ENCODE measurements at regions not wholly inside any gene's neighbourhood (a gene's known extent, or its start where the extent isn't known, plus 50 kb on each side); places are given as distances from the start of the nearest gene placed in this dataset.

DNA sequence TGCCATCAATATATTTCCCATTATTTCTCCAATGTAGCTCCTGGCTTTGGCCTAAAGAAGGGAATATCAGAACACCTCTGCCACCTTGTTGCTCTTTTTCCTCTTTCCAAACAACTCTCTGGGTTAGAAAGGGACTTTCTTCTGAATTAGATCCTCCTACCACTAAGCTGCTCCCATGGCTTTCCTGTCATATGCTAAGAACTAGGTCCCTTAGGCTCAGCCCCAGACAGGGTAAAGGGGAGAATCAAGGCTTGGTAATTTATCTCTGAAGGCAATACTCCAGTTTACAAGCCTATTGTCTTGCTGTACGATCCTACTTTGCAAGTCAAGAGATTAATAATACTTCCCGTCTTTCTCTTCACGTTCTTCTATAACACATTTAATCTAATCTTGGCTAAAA lies 373.2 kb upstream of the DAB1 start:
- Histone ChIP-seq H3K27ac (no peak overlapping the region), H3K4me1 (no peaks in the 10 kb centered on the region), H3K9me3 (replicated peaks) (no peaks in the 10 kb centered on the region), H3K4me3 (no peak overlapping the region), H3K27me3 (no peaks in the 10 kb centered on the region), H3K36me3 (no peaks in the 10 kb centered on the region)
- DNase-seq: no peak

DNA sequence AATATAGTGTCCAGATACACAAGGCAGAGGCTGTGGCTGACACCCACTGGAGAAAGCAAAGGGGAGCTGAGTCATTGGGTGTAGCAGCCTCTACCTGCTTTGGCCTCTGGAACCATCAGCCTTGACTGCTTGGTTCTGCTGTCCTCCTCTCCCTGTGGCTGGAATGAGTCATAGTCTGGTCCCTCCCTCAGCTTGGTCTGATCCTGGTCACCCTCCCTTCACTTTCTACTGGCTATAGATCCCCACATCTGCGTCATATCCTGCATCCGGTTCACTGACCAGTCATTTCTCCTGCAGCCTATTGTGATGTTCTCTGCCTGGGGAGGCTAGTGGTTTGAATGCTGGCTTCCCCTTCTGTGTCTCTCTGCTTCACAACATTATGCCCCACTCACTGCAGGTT lies 372.8 kb upstream of the DAB1 start:
- Histone ChIP-seq H3K4me1 (no peaks in the 10 kb centered on the region), H3K36me3 (no peaks in the 10 kb centered on the region), H3K9me3 (replicated peaks) (no peaks in the 10 kb centered on the region), H3K27ac (no peak overlapping the region), H3K27me3 (no peaks in the 10 kb centered on the region), H3K4me3 (no peak overlapping the region)
- DNase-seq: no peak

DNA sequence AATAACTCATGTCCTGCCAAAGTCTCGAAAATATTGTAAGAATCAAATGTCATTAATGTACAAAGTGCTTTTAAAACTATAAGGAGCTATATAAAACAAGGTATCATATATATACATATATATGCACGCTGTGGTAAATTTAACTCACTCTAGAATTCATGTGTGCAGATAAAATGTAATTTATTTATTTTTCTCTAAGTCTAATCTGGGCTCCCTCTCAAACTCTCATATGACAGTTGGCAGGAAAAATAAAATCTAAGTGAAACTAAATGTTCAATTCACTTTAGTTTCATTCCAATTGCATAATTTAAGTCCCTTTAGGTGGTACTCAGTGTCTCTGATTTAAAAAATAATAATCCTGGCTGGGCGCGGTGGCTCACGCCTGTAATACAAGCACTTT lies 372.0 kb upstream of the DAB1 start:
- H3K4me1 ChIP-seq: no peaks in the 10 kb centered on the region
- H3K27me3 ChIP-seq: no peaks in the 10 kb centered on the region
- no peaks in the 10 kb centered on the region for H3K36me3 ChIP-seq
- H3K9me3 ChIP-seq (replicated peaks): no peaks in the 10 kb centered on the region
- DNase-seq: no peak
- no peak overlapping the region for H3K4me3 ChIP-seq
- H3K27ac ChIP-seq: no peak overlapping the region

DNA sequence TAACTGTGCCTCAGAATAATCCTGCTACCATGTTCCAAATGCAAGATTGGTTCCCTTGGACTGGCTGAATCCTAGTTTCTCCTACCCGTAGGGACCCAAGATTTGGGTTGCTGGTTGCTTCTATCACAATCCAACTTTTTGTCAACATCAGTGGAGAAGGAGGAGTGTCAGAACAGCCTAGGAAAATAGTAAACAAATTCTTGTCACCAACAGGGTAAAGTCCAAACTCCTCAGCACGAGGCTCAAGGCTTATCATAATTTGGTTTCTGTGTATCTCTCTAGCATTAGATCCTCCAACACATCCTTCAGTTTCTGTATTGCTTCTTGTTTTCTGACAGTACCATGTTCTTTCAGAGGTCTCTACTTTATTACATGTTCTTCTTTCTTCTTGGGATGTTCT lies 370.2 kb upstream of the DAB1 start:
- Histone ChIP-seq H3K27me3 (no peaks in the 10 kb centered on the region), H3K27ac (no peak overlapping the region), H3K9me3 (replicated peaks) (no peaks in the 10 kb centered on the region), H3K36me3 (no peaks in the 10 kb centered on the region), H3K4me3 (no peak overlapping the region), H3K4me1 (no peaks in the 10 kb centered on the region)
- no peak for DNase-seq

DNA sequence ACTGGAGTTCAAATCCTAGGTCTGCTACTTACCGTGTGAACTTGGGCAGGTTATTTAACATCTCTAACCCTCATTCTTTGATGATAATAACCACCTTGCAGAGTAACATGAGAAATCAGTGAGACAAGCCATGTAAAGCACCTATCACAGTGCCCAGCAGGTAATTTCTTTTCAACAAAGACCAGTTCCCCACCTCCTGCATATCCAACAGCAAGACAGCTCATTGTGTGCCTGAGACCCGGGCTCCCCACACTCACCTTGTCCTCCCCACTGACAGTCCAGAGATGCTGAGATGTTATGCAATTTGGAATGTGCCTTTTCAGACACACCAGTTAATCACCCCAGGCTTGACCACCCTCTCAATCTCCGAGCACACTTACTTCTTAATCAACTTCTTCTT lies 367.6 kb upstream of the DAB1 start:
- H3K4me1 ChIP-seq: no peaks in the 10 kb centered on the region
- no peaks in the 10 kb centered on the region for H3K36me3 ChIP-seq
- no peak overlapping the region for H3K27ac ChIP-seq
- DNase-seq: no peak
- H3K4me3 ChIP-seq: no peak overlapping the region
- H3K9me3 ChIP-seq (replicated peaks): no peaks in the 10 kb centered on the region
- H3K27me3 ChIP-seq: no peaks in the 10 kb centered on the region

DNA sequence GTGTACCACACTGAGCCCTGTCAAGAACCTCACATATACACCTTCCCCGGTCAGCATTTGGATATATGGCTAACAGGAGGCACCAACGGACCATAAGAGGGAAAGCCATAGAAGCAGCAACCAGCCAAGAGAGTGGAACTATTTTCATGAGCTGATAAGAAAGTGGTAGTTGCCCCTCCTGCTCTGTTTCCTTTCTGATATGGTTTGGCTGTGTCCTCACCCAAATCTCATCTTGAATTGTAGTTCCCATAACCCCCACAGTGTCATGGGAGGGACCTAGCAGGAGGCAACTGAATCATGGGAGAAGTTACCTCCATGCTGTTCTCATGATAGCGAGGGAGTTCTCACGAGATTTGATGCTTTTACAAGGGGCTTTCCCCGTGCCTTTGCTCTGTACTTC lies 366.1 kb upstream of the DAB1 start:
- H3K36me3 ChIP-seq: no peaks in the 10 kb centered on the region
- no peaks in the 10 kb centered on the region for H3K9me3 ChIP-seq (replicated peaks)
- DNase-seq: no peak
- H3K27ac ChIP-seq: no peak overlapping the region
- no peaks in the 10 kb centered on the region for H3K27me3 ChIP-seq
- H3K4me1 ChIP-seq: no peaks in the 10 kb centered on the region
- H3K4me3 ChIP-seq: no peak overlapping the region

DNA sequence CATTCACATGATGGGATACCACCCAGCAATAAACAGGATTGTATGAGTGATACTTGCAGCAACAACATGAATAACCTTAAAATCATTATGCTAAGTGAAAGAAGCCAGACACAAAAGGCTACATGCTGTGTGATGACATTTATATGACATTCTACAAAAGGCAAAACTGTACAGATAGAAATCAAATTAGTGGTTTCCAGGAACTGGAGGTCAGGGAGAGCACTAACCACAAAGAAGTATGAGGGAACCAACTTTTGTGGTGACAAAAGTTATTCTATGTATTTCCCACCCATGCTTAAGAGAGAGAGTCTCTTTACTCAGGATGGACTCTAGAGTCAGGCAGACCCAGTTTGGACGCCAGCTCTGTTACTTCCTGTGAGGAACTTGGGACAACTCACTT lies 364.5 kb upstream of the DAB1 start:
- Histone ChIP-seq H3K9me3 (replicated peaks) (no peaks in the 10 kb centered on the region), H3K27me3 (no peaks in the 10 kb centered on the region), H3K27ac (no peak overlapping the region), H3K4me1 (no peaks in the 10 kb centered on the region), H3K36me3 (no peaks in the 10 kb centered on the region), H3K4me3 (no peak overlapping the region)
- DNase-seq: no peak

DNA sequence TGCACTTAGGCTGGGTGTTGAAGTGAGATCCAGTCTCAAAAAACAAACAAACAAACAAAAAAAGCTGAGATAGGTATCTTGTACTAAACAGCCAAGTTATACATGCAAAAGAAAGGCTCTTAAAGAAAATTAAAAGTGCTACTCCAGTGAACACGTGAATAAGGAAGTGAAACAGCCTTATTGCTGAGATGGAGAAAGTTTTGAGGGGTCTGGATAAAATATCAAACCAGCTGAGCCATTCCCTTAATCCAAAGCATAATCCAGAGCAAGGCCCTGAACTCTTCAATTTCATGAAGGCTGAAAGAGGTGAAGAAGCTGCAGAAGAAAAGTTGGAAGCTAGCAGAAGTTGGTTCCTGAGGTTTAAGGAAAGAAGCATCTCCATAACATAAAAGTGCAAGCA lies 360.5 kb upstream of the DAB1 start:
- H3K4me1 ChIP-seq: no peaks in the 10 kb centered on the region
- H3K27ac ChIP-seq: no peak overlapping the region
- no peak overlapping the region for H3K4me3 ChIP-seq
- H3K36me3 ChIP-seq: no peaks in the 10 kb centered on the region
- DNase-seq: no peak
- H3K27me3 ChIP-seq: no peaks in the 10 kb centered on the region
- H3K9me3 ChIP-seq (replicated peaks): no peaks in the 10 kb centered on the region

DNA sequence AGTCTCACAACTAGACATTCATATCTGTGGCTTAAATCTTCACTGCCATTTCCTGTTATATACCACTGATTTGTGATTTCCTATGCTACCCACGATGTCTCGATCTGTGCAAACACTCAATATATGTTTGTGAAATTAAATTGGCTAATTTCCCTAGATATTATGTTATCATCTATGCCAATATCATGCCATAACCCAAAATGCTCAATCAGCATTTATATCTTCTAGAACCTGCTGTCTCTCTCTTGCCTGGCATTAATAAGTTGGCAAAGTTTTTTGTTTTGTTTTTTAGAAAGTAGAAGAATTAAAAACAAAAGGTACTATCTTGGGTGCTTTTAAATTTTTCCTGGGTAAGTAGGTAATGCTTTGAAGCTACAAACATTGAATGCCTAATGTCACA lies 358.5 kb upstream of the DAB1 start:
- no peaks in the 10 kb centered on the region for H3K9me3 ChIP-seq (replicated peaks)
- no peaks in the 10 kb centered on the region for H3K36me3 ChIP-seq
- no peak for DNase-seq
- H3K27ac ChIP-seq: no peak overlapping the region
- H3K4me1 ChIP-seq: no peaks in the 10 kb centered on the region
- no peaks in the 10 kb centered on the region for H3K27me3 ChIP-seq
- H3K4me3 ChIP-seq: no peak overlapping the region

DNA sequence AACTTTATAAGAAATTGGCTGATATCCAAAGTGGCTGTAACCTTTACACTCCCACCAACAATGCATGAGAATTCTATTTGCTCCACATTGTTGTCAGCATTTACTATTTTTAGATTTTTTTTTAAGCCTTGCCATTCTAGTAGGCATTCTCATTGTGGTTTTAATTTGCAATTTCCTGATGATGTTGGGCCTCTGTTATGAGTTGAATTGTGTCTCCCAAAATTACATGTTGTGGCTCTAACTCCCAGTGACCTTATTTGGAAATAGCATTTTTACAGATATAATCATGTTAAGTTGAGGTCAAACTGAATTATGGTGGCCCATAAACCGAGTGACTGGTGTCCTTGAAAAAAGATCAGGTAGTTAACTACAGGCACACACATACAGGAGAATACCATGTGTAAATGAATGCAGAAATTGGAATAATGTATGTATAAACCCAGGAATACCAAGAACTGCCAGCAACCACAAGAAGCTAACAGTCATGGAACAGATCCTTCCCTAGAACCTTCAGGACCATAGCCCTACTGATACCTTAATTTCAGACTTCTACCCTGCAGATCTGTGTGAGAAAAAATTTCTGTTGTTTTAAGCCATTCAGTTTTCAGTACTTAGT lies 348.8 kb upstream of the DAB1 start:
- Histone ChIP-seq H3K4me1 (no peaks in the 10 kb centered on the region), H3K27me3 (no peaks in the 10 kb centered on the region), H3K9me3 (replicated peaks) (no peaks in the 10 kb centered on the region), H3K4me3 (no peak overlapping the region), H3K27ac (no peak overlapping the region), H3K36me3 (no peaks in the 10 kb centered on the region)
- no peak for DNase-seq

DNA sequence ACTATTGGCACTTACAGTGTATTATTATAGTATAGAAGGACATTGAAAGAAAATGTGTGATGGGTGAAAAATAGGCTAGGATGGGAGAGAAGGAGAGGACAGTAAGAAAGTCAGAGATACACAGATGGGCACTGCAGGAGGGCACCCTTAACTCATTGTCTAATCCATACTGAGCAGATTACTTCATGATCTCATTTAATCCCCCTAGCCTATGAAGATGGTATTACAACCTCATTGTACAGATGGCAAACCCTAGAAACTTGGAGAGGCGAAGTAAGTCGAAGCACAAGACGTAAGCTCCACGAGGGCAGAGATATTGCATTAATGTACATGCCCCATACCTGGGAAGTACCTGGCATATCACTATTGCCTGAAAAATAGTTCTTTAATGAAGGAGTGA lies 346.9 kb upstream of the DAB1 start:
- Histone ChIP-seq H3K27me3 (no peaks in the 10 kb centered on the region), H3K9me3 (replicated peaks) (no peaks in the 10 kb centered on the region), H3K4me1 (no peaks in the 10 kb centered on the region), H3K36me3 (no peaks in the 10 kb centered on the region), H3K4me3 (no peak overlapping the region), H3K27ac (no peak overlapping the region)
- DNase-seq: peak in 1 of 2 experiments; percentile 14

DNA sequence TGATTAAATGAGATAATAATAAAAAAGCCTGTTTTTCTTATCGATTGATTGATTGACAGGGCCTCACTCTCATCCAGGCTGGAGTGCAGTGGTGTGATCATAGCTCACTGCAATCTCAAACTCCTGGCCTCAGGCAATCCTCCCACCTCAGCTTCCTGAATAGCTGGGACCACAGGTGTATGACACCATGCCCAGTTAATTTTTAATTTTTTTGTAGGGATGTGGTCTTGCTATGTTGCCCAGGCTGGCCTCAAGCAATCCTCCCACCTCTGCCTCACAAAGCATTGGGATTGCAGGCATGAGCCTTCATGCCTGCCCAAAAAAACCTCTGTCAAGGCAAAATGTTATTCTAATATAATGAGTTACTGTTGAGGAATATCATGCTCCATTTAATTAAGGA lies 346.4 kb upstream of the DAB1 start:
- no peaks in the 10 kb centered on the region for H3K4me1 ChIP-seq
- H3K9me3 ChIP-seq (replicated peaks): no peaks in the 10 kb centered on the region

DNA sequence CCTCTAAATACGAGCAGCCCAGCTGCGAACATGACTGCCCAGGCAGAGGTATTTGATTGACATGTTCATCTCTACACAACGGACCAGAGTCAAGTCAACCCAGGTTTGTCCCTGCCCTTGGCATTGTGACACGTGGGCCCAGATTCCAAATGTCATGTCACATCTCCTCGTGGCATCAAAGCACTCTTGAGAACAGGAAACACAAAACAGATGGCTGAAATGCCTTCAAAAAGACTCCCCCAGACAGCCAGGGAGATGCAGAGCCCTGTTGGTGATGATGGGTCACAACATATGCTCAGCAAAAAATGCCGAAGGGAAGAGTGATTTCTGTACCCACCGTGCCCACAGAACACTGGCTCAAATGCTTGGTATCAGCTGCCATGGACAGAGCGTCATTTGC lies 337.8 kb upstream of the DAB1 start:
- Histone ChIP-seq H3K4me1 (no peaks in the 10 kb centered on the region), H3K27me3 (peaks cover 17% of the 10 kb centered on the region), H3K4me3 (no peak overlapping the region), H3K9me3 (replicated peaks) (no peaks in the 10 kb centered on the region), H3K27ac (no peak overlapping the region), H3K36me3 (no peaks in the 10 kb centered on the region)
- DNase-seq: no peak

More for the DNA sequence above, 346.4 kb upstream of the DAB1 start:
- Histone ChIP-seq H3K27me3 (no peaks in the 10 kb centered on the region), H3K4me3 (no peak overlapping the region), H3K27ac (no peak overlapping the region), H3K36me3 (no peaks in the 10 kb centered on the region)
- DNase-seq: no peak

DNA sequence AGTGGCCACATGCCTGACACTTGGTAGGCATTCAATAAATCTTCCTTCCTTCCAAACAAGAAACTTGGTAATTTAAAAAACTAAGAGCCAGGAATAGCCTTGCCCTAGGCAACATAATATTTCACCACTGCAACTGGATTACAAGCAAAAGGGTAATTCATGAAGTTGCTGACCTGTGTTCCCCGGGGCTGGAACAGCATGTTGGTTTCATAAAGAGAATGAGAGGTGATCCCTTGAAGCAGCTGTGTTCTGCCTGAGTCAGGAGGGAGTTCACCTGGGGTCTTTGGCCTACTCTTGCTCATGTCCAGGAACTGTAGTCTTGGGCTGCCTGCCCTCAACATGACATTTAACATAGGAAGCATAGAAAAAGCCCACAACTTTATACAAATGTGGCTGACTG lies 329.0 kb upstream of the DAB1 start:
- Histone ChIP-seq H3K9me3 (replicated peaks) (no peaks in the 10 kb centered on the region), H3K36me3 (no peaks in the 10 kb centered on the region), H3K27me3 (no peaks in the 10 kb centered on the region; the same call in 1 of the 2 replicates), H3K4me3 (no peak overlapping the region), H3K27ac (no peak overlapping the region), H3K4me1 (no peaks in the 10 kb centered on the region)
- DNase-seq: no peak

DNA sequence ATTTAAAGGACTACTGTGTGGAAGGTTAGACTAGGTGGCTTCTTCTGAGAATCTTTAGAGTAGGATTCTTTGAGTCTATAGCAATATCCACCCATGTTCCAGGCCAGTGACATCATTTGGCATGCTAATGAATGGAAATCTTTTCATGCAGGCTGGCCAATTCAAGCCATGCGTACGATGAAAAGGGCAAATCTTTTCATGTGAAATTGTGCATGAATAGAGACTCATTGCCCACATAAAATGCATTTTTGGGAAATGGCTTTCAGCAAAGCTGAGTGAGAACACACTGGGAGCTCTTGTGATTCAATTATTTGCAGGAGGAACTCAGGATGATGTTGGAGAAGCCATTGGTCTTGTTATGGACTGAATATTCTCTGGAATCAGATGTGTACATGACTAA lies 324.9 kb upstream of the DAB1 start:
- H3K27ac ChIP-seq: no peak overlapping the region
- no peaks in the 10 kb centered on the region for H3K4me1 ChIP-seq
- no peaks in the 10 kb centered on the region for H3K36me3 ChIP-seq
- no peak for DNase-seq
- H3K9me3 ChIP-seq (replicated peaks): no peaks in the 10 kb centered on the region
- no peaks in the 10 kb centered on the region for H3K27me3 ChIP-seq
- no peak overlapping the region for H3K4me3 ChIP-seq

DNA sequence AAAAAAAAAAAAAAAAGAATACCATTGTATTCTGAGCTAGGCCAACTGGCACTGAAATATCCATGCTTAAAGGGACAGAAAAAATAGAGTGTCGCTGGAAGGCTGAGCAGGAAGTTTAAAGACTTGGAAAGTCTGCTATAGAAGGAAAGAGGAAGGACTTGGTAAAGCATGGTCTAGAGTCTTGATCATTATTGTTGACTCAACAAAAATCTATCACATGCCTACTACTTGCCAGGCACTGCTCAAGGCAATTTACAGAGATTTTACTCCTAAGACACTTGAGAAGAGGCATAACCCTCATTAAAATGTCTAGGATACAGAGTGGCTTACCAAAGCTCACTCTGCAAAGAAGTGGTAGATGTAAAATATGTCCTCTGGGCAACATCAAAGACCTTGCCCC lies 324.0 kb upstream of the DAB1 start:
- no peaks in the 10 kb centered on the region for H3K27me3 ChIP-seq
- H3K27ac ChIP-seq: no peak overlapping the region
- no peaks in the 10 kb centered on the region for H3K36me3 ChIP-seq

More for the DNA sequence above, 324.0 kb upstream of the DAB1 start:
- DNase-seq: no peak
- Histone ChIP-seq H3K4me3 (no peak overlapping the region), H3K9me3 (replicated peaks) (no peaks in the 10 kb centered on the region), H3K4me1 (no peaks in the 10 kb centered on the region)

Measured in SJCRH30 (cell line).